OCI-LY1 (cell line): ENCODE measurements at regions not wholly inside any gene's neighbourhood (a gene's known extent, or its start where the extent isn't known, plus 50 kb on each side); places are given as distances from the start of the nearest gene placed in this dataset.

Experiments used
- CTCF ChIP-seq: fragments of 200-600 bp; sonication (generic), shearing (Covaris generic); IDR thresholded peaks from 2 replicates; pipeline ENCODE4 v1.5.1; 2017; ENCODE audit warnings: mild to moderate bottlenecking, antibody characterized with exemption, low read length, moderate library complexity, mixed read lengths
- EZH2 ChIP-seq: fragments of 200-600 bp; sonication (generic), shearing (Covaris generic); IDR thresholded peaks from 2 replicates; pipeline ENCODE4 v1.8.0; 2017; ENCODE audit warnings: borderline replicate concordance, mixed run types, mild to moderate bottlenecking, antibody characterized with exemption, low read length, moderate library complexity, mixed read lengths

DNA sequence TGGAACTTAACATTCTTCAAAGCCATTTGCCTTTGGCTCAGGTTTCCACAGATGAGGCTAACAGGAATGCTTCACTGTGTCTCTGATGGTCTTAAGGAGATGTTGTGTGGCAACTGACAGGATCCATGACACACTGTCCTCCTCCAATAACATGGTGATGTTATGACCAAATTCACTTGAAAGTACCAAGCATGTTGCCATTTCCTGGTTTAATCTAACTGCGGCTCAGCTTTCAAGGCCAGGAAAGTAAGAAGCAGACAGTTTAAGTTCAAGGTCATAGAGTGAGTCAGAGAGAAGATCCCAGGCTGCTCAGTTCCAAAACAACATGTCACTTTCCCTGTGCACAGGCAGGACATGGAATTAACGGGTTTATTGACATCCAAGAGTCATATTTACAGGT is 513.6 kb downstream of the STK39 start:
- TF ChIP-seq CTCF (no peak), EZH2 (no peak)
